Prostate gland (tissue), 2 donors: ENCODE measurements at regions not wholly inside any gene's neighbourhood (a gene's known extent, or its start where the extent isn't known, plus 50 kb on each side); places are given as distances from the start of the nearest gene placed in this dataset.

Source experiments
- POLR2A ChIP-seq: fragments of 450-650 bp; IDR thresholded peaks from one replicate; pipeline ENCODE4 v1.6.1; 2016; ENCODE audit warnings: antibody characterized with exemption, mild to moderate bottlenecking
- POLR2AphosphoS5 ChIP-seq: sonication (generic); formaldehyde crosslinking; IDR thresholded peaks from one replicate; pipeline ENCODE4 v1.6.1; 2017; ENCODE audit warnings: antibody characterized with exemption
- TF ChIP-seq, protein P1 (sequence below), 4 experiments: fragments of 200-600 bp in 2 of 4; fragments of 450-650 bp in 2 of 4; sonication (generic) in 2 of 4; IDR thresholded peaks; 1 replicate in 3 of 4; 2 replicates in 1 of 4; pipeline ENCODE4 v1.5.1; 2016 to 2019; ENCODE audit warnings: antibody characterized with exemption in 4 of 4, mild to moderate bottlenecking in 2 of 4, moderate library complexity in 2 of 4

DNA sequence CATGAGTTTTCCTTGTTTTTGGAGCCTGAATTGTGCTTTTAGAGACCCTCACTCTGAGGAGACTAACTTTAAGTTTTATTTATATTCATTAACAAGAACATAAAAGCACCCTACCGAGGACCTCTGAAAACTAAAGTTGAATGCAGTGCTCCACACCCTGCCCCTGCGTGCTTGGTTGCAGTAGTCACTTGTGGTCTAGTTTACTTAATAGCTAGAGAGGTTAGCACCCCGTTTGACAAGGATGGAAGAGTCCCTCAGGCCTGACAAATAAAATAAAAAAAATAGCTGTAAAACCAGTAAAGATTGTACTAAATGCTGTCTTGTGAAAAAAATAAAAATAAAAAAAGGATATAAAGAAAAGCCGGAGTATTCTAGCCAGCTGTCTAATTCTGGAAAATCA is 395.2 kb downstream of the MTX2 start:
- TF ChIP-seq, protein P1, sequence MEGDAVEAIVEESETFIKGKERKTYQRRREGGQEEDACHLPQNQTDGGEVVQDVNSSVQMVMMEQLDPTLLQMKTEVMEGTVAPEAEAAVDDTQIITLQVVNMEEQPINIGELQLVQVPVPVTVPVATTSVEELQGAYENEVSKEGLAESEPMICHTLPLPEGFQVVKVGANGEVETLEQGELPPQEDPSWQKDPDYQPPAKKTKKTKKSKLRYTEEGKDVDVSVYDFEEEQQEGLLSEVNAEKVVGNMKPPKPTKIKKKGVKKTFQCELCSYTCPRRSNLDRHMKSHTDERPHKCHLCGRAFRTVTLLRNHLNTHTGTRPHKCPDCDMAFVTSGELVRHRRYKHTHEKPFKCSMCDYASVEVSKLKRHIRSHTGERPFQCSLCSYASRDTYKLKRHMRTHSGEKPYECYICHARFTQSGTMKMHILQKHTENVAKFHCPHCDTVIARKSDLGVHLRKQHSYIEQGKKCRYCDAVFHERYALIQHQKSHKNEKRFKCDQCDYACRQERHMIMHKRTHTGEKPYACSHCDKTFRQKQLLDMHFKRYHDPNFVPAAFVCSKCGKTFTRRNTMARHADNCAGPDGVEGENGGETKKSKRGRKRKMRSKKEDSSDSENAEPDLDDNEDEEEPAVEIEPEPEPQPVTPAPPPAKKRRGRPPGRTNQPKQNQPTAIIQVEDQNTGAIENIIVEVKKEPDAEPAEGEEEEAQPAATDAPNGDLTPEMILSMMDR (IDR thresholded peaks at IDR 0.05): no peak
- TF ChIP-seq POLR2A (no peak), POLR2AphosphoS5 (no peak)
